CD8-positive, alpha-beta memory T cell (primary cell): ENCODE measurements at regions not wholly inside any gene's neighbourhood (a gene's known extent, or its start where the extent isn't known, plus 50 kb on each side); places are given as distances from the start of the nearest gene placed in this dataset.
"Not testable (repeated sequence)": the region's sequence is repeated elsewhere in the genome, so short reads cannot be mapped to it uniquely, and the experiment has no call there.

Experiments used
- CTCF ChIA-PET: fragments of 350-600 bp; sonication (Branson Sonifier 250); formaldehyde crosslinking; loops from one replicate; lab custom pipeline; 2021; ENCODE audit warnings: antibody characterized with exemption; lab: Charles Lee
- POLR2A ChIA-PET: fragments of 350-600 bp; sonication (Branson Sonifier 250); formaldehyde crosslinking; loops from one replicate; lab custom pipeline; 2021; ENCODE audit warnings: antibody characterized with exemption; lab: Charles Lee
- DNase-seq, 5 donors: peaks; one replicate each; pipeline versions ENCODE4 v3.0.0 to v3.0.0-alpha.2; 2020 to 2022; ENCODE audit warnings: mixed read lengths in 1 of 5
- H3K27ac ChIP-seq: one replicate; pipeline ENCODE4 v1.7.0; 2013; ENCODE audit warnings: low read depth, mild to moderate bottlenecking, low read length, moderate library complexity
- H3K27me3 ChIP-seq: 2 replicates; pipeline ENCODE4 v1.7.0; 2013; ENCODE audit warnings: low read length, mild to moderate bottlenecking; ENCODE audit not compliant: insufficient read depth, poor library complexity, severe bottlenecking
- H3K36me3 ChIP-seq: 2 replicates; pipeline ENCODE4 v1.7.0; 2013; ENCODE audit warnings: mild to moderate bottlenecking, low read length, moderate library complexity; ENCODE audit not compliant: insufficient read depth
- H3K4me1 ChIP-seq: 2 replicates; pipeline ENCODE4 v1.7.0; 2013; ENCODE audit warnings: mild to moderate bottlenecking, low read length, moderate library complexity; ENCODE audit not compliant: insufficient read depth
- H3K4me3 ChIP-seq: 2 replicates; pipeline ENCODE4 v1.7.0; 2013; ENCODE audit warnings: mild to moderate bottlenecking, low read length
- H3K9me3 ChIP-seq: 2 replicates; pipeline ENCODE4 v1.7.0; 2013; ENCODE audit warnings: mild to moderate bottlenecking, low read length
- H3K27ac Mint-ChIP-seq, 8 donors: one replicate each; pipeline ENCODE4 v1.8.0; 2020 to 2021; ENCODE audit warnings: mixed read lengths in 8 of 8, mild to moderate bottlenecking in 6 of 8, inconsistent platforms in 3 of 8, moderate library complexity in 3 of 8
- H3K27me3 Mint-ChIP-seq, 2 donors: one replicate each; pipeline ENCODE4 v1.8.0; 2020 to 2021; ENCODE audit warnings: mixed read lengths in 2 of 2, mild to moderate bottlenecking in 1 of 2, moderate library complexity in 1 of 2
- H3K36me3 Mint-ChIP-seq, 3 donors: one replicate each; pipeline ENCODE4 v1.8.0; 2020 to 2021; ENCODE audit warnings: mixed read lengths in 3 of 3, inconsistent platforms in 1 of 3, mild to moderate bottlenecking in 1 of 3
- H3K4me1 Mint-ChIP-seq, 3 donors: one replicate each; pipeline ENCODE4 v1.8.0; 2020 to 2021; ENCODE audit warnings: mixed read lengths in 3 of 3, inconsistent platforms in 1 of 3, mild to moderate bottlenecking in 1 of 3
- H3K4me3 Mint-ChIP-seq, 7 donors: one replicate each; pipeline ENCODE4 v1.8.0; 2020 to 2021; ENCODE audit warnings: mixed read lengths in 7 of 7, mild to moderate bottlenecking in 6 of 7, moderate library complexity in 4 of 7, inconsistent platforms in 2 of 7
- H3K9me3 Mint-ChIP-seq, 5 donors: one replicate each; pipeline ENCODE4 v1.8.0; 2020 to 2022; ENCODE audit warnings: mixed read lengths in 5 of 5, mild to moderate bottlenecking in 3 of 5, moderate library complexity in 2 of 5, inconsistent platforms in 1 of 5

DNA sequence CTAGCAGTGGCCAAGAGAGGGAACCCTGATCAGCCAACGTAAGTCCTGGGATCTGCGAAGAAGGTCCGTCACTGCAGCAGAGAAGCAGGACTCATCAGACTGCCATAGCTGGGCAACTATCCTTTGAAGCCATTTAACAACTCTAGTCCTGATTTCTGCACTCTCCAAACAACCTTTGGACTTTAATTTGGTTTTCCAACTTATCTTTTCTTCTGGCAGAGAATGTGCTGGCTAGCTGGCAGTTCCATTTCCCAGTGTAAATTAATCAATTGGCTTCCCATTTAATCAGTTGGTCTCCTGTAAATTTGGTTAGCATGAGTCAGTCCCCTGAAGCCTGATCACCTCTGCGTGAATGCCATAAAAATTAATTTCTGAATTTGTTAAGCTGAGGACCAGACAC, 153.7 kb upstream of the GPR101 start:
- Mint-ChIP-seq H3K27ac (no peak overlapping the region), H3K36me3 (no peaks in the 10 kb centered on the region), H3K4me1 (no peaks in the 10 kb centered on the region), H3K9me3 (no peaks in the 10 kb centered on the region), H3K4me3 (no peak overlapping the region), H3K27me3 (peaks cover 0 to 2% of the 10 kb centered on the region in 2 donors)
- Histone ChIP-seq H3K36me3 (no peaks in the 10 kb centered on the region), H3K9me3 (no peaks in the 10 kb centered on the region), H3K4me1 (no peaks in the 10 kb centered on the region), H3K27ac (no peak overlapping the region), H3K27me3 (no peaks in the 10 kb centered on the region), H3K4me3 (no peak overlapping the region)
- ChIA-PET CTCF (no interaction called here), POLR2A (no interaction called here)
- DNase-seq, result no peak

DNA sequence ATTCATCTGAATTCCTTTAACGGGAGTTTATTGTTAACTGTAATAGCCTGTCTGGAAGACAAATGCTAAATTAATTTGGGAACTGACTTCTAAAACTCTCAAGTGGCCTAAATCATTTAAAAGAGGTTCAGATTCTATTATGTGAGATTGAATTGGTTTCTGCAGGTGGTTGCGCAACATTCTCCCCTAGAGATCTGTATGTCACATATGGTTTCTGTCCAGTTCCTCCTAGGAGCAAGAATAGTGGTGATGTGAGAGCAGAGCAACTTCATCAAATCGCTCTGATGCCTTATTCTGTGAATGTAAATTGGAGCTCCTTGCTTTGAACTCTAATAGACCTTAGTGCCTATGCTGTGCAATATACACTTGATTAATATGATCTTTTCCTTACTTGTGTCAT, 144.6 kb upstream of the GPR101 start:
- no peaks in the 10 kb centered on the region for H3K9me3 Mint-ChIP-seq
- Histone ChIP-seq H3K9me3 (no peaks in the 10 kb centered on the region), H3K27me3 (no peaks in the 10 kb centered on the region), H3K36me3 (no peaks in the 10 kb centered on the region), H3K4me3 (no peak overlapping the region), H3K27ac (no peak overlapping the region), H3K4me1 (no peaks in the 10 kb centered on the region)
- H3K4me1 Mint-ChIP-seq, result no peaks in the 10 kb centered on the region
- peaks cover 7 to 9% of the 10 kb centered on the region in 2 donors for H3K27me3 Mint-ChIP-seq
- CTCF ChIA-PET, result no interaction called here
- no peak for DNase-seq
- H3K4me3 Mint-ChIP-seq, result no peak overlapping the region
- POLR2A ChIA-PET, result no interaction called here
- no peak overlapping the region for H3K27ac Mint-ChIP-seq
- no peaks in the 10 kb centered on the region for H3K36me3 Mint-ChIP-seq

DNA sequence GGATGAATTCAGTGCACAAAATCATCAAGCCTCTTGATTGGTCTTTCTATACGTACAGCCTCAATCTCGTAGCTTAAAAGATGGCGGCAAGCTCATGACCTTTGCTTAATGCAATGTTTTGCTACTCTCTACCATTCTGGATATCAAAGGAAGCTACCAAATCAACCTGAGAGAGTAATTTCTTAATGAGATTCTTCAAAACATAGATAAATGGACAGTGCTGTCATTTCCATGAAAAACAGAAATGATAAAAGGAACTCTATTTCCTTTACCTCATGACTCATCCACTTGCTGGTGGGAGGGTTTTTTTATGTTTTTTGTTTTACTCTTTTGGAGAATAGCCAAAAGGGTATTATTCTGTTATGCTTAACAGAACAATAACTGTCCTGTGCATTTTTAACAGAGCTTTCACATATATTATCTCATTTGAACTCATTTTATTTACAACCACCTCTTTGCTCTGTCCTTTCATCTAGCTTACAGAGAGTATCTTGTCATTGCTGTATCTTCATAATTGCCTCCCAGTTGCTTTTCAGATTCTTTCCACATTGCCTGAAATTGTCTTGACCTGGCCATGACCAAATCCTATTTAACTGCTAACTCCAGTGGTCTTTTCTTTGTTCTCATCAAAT, 138.6 kb upstream of the GPR101 start:
- H3K27ac ChIP-seq, result no peak overlapping the region
- H3K9me3 ChIP-seq, result no peaks in the 10 kb centered on the region
- Mint-ChIP-seq H3K4me3 (no peak overlapping the region), H3K4me1 (no peaks in the 10 kb centered on the region), H3K36me3 (no peaks in the 10 kb centered on the region), H3K27ac (no peak overlapping the region), H3K27me3 (peaks cover 6 to 7% of the 10 kb centered on the region in 2 donors), H3K9me3 (no peaks in the 10 kb centered on the region)
- CTCF ChIA-PET, result no interaction called here
- POLR2A ChIA-PET, result no interaction called here
- no peaks in the 10 kb centered on the region for H3K27me3 ChIP-seq
- no peaks in the 10 kb centered on the region for H3K36me3 ChIP-seq
- no peak for DNase-seq
- H3K4me1 ChIP-seq, result no peaks in the 10 kb centered on the region
- no peak overlapping the region for H3K4me3 ChIP-seq

DNA sequence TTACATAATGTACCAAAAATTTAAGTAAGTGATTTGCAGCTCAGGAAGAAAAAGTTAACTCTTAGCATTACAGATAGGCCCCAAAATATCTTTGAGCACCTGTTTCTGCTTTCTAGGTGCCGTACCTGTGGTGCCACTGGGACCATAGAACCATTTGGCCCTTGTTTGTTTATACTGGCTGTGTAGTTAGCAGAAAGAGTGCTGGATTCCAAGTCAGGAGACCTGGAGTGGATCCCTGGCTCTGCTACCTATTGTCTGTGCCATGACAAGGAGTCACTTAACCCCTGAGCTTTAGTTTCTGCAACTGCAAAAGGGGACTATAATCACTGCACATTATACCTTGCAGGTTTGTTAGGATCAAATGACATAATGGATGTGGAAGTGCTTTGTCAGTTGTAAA, 137.8 kb upstream of the GPR101 start:
- Mint-ChIP-seq H3K4me1 (no peaks in the 10 kb centered on the region), H3K9me3 (no peaks in the 10 kb centered on the region), H3K36me3 (no peaks in the 10 kb centered on the region), H3K27ac (no peak overlapping the region), H3K27me3 (peaks cover 5 to 6% of the 10 kb centered on the region in 2 donors), H3K4me3 (no peak overlapping the region)
- no peaks in the 10 kb centered on the region for H3K4me1 ChIP-seq
- no peak for DNase-seq
- H3K36me3 ChIP-seq, result no peaks in the 10 kb centered on the region
- POLR2A ChIA-PET, result no interaction called here
- H3K4me3 ChIP-seq, result no peak overlapping the region
- no peaks in the 10 kb centered on the region for H3K27me3 ChIP-seq
- H3K9me3 ChIP-seq, result no peaks in the 10 kb centered on the region
- CTCF ChIA-PET, result no interaction called here
- H3K27ac ChIP-seq, result no peak overlapping the region

DNA sequence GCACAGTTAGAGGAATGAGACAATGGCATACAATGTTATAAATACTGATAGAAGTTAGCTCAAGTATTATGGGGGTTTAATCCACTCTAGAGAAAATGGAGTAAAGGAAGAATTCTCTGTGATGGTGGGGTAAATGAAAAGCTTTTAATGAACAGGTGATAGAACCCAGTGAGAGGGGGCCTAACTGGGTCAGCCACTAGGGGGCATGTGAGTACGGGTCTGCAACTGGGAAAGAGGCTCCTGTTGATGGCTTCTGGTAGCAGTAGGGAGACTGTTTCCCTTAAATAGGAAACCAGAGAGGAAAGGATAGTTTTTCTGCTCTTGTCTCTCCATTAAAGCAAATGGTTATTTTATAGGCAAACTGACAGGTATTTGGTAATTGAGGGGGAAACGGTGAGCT, 132.8 kb upstream of the GPR101 start:
- no peak overlapping the region for H3K27ac ChIP-seq
- H3K27ac Mint-ChIP-seq, result no peak overlapping the region
- H3K9me3 Mint-ChIP-seq, result no peaks in the 10 kb centered on the region
- no peaks in the 10 kb centered on the region for H3K36me3 ChIP-seq
- H3K4me3 Mint-ChIP-seq, result no peak overlapping the region
- H3K9me3 ChIP-seq, result no peaks in the 10 kb centered on the region
- CTCF ChIA-PET, result no interaction called here
- H3K27me3 Mint-ChIP-seq, result peaks cover 8 to 9% of the 10 kb centered on the region in 2 donors
- POLR2A ChIA-PET, result no interaction called here
- no peaks in the 10 kb centered on the region for H3K27me3 ChIP-seq
- no peaks in the 10 kb centered on the region for H3K4me1 ChIP-seq
- H3K4me3 ChIP-seq, result no peak overlapping the region
- no peaks in the 10 kb centered on the region for H3K36me3 Mint-ChIP-seq
- no peaks in the 10 kb centered on the region for H3K4me1 Mint-ChIP-seq
- DNase-seq, result no peak

DNA sequence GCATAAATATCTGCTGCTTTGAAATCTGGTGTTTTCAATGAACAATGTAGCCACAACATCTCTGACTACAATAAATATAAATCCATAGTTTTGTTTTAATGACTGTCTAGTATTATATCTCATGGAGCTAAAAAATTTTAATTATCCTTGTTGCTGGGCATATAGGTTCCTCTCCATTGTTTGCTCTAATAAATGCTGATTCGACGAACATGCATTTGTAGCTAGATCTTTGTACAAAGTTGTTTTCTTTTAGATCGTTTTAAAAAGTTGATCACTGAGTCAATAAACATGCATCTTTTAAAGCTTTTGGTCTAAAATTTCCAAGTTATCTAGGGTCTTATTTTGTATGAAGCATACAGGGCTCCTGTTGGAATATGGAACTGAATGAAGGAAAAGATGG, 130.5 kb upstream of the GPR101 start:
- Histone ChIP-seq H3K4me1 (no peaks in the 10 kb centered on the region), H3K36me3 (no peaks in the 10 kb centered on the region), H3K27me3 (no peaks in the 10 kb centered on the region), H3K4me3 (no peak overlapping the region), H3K27ac (no peak overlapping the region), H3K9me3 (no peaks in the 10 kb centered on the region)
- Mint-ChIP-seq H3K27ac (no peak overlapping the region), H3K36me3 (no peaks in the 10 kb centered on the region), H3K27me3 (peaks cover 6 to 12% of the 10 kb centered on the region in 2 donors), H3K9me3 (no peaks in the 10 kb centered on the region), H3K4me3 (no peak overlapping the region), H3K4me1 (no peaks in the 10 kb centered on the region)
- no peak for DNase-seq
- POLR2A ChIA-PET, result no interaction called here
- CTCF ChIA-PET, result no interaction called here

DNA sequence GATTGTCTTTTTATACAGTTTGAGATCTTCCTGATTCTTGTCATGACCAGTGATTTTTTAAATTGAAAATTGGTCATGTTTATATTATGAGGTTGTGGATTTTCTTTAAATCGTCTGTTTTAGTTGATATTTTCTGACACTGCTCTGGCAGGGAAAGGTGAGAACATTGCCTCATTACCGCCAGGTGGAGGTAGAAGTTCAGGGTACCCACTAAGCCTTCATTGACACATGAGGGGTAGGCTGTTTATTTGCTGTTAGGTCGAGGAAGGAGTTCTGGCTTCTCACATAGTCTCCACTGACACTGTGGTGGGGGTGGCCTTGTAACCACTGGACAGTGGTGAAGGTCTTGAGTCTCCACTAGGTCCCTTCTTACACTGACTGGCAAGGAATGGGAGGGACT, 117.6 kb upstream of the GPR101 start:
- Mint-ChIP-seq H3K36me3 (no peaks in the 10 kb centered on the region), H3K27ac (no peak overlapping the region), H3K27me3 (peaks cover 22 to 28% of the 10 kb centered on the region in 2 donors), H3K4me3 (no peak overlapping the region), H3K9me3 (peaks cover 0 to 3% (median 2%) of the 10 kb centered on the region in 5 donors), H3K4me1 (no peaks in the 10 kb centered on the region)
- H3K27me3 ChIP-seq, result no peaks in the 10 kb centered on the region
- no peaks in the 10 kb centered on the region for H3K4me1 ChIP-seq
- H3K27ac ChIP-seq, result no peak overlapping the region
- ChIA-PET POLR2A (no interaction called here), CTCF (no interaction called here)
- H3K9me3 ChIP-seq, result no peaks in the 10 kb centered on the region
- DNase-seq, result no peak
- no peaks in the 10 kb centered on the region for H3K36me3 ChIP-seq
- no peak overlapping the region for H3K4me3 ChIP-seq

DNA sequence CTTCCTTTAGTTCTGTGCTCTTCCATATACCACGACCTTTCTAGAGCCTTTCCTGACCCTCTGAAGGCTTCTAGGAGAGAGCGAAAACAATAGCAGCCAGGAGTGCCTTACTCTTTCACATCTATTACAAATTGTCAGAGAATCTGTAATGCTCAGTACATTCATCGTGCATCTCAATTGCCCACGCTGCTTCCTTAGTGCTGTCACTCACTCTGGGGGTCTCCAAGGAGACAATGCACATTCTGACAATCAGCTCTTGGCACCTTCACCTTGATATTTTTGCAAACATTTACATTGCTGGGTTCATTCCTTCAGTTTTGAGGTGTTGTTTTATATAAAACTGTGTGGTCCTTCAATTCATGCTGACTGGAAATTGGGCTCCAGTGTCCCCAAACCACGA, 110.1 kb upstream of the GPR101 start:
- Histone ChIP-seq H3K4me3 (no peak overlapping the region), H3K9me3 (no peaks in the 10 kb centered on the region), H3K27ac (no peak overlapping the region), H3K27me3 (no peaks in the 10 kb centered on the region), H3K4me1 (no peaks in the 10 kb centered on the region), H3K36me3 (no peaks in the 10 kb centered on the region)
- Mint-ChIP-seq H3K27ac (no peak overlapping the region), H3K4me3 (no peak overlapping the region), H3K9me3 (no peaks in the 10 kb centered on the region), H3K4me1 (no peaks in the 10 kb centered on the region), H3K27me3 (peaks cover 0 to 11% of the 10 kb centered on the region in 2 donors), H3K36me3 (no peaks in the 10 kb centered on the region)
- ChIA-PET CTCF (no interaction called here), POLR2A (no interaction called here)
- no peak for DNase-seq

DNA sequence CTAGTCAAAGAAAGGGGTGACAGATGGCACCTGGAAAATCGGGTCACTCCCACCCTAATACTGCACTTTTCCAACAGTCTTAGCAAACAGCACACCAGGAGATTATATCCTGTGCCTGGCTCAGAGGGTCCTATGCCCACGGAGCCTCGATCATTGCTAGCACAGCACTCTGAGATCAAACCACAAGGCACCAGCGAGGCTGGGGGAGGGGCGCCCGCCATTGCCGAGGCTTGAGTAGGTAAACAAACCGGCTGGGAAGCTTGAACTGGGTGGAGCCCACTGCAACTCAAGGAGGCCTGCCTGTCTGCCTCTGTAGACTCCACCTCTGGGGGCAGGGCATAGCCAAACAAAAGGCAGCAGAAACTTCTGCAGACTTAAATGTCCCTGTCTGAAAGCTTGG, 88.9 kb upstream of the GPR101 start:
- peaks cover 0 to 16% (median 10%) of the 10 kb centered on the region in 5 donors for H3K9me3 Mint-ChIP-seq
- peaks cover 8 to 11% of the 10 kb centered on the region in 2 donors for H3K27me3 Mint-ChIP-seq
- H3K9me3 ChIP-seq, H3K27ac ChIP-seq, H3K4me3 ChIP-seq, H3K27ac Mint-ChIP-seq, H3K27me3 ChIP-seq, H3K36me3 ChIP-seq, DNase-seq, H3K36me3 Mint-ChIP-seq, POLR2A ChIA-PET, CTCF ChIA-PET, H3K4me1 Mint-ChIP-seq, H3K4me3 Mint-ChIP-seq, H3K4me1 ChIP-seq: not testable (repeated sequence)
